H9 (cell line): ENCODE measurements at regions not wholly inside any gene's neighbourhood (a gene's known extent, or its start where the extent isn't known, plus 50 kb on each side); places are given as distances from the start of the nearest gene placed in this dataset.

Source experiments
- DNase-seq: peaks from one replicate; pipeline ENCODE4 v3.0.0-alpha.2; 2017
- H2AFZ ChIP-seq: one replicate; pipeline ENCODE4 v1.6.1; 2013; ENCODE audit warnings: mild to moderate bottlenecking, low read length, control low read depth, moderate library complexity
- H2AK5ac ChIP-seq: 2 replicates; pipeline ENCODE4 v1.6.1; 2013; ENCODE audit warnings: low read length, control low read depth, mixed read lengths; ENCODE audit not compliant: insufficient read length
- H2BK120ac ChIP-seq: one replicate; pipeline ENCODE4 v1.6.1; 2013; ENCODE audit warnings: low read depth, mild to moderate bottlenecking, low read length, control low read depth, inconsistent platforms; ENCODE audit not compliant: poor library complexity, severe bottlenecking
- H2BK12ac ChIP-seq: 2 replicates; pipeline ENCODE4 v1.6.1; 2013; ENCODE audit warnings: low read length, control low read depth, mixed read lengths, low read depth; ENCODE audit not compliant: insufficient read length
- H2BK15ac ChIP-seq: 2 replicates; pipeline ENCODE4 v1.6.1; 2013; ENCODE audit warnings: low read depth, low read length, control low read depth
- H2BK20ac ChIP-seq: one replicate; pipeline ENCODE4 v1.6.1; 2013; ENCODE audit warnings: low read depth, mild to moderate bottlenecking, low read length, control low read depth, inconsistent platforms; ENCODE audit not compliant: poor library complexity, severe bottlenecking
- H2BK5ac ChIP-seq: 2 replicates; pipeline ENCODE4 v1.6.1; 2013; ENCODE audit warnings: low read length, control low read depth, mixed read lengths; ENCODE audit not compliant: insufficient read length
- H3K14ac ChIP-seq: 2 replicates; pipeline ENCODE4 v1.6.1; 2013; ENCODE audit warnings: low read length, control low read depth; ENCODE audit not compliant: insufficient read depth
- H3K18ac ChIP-seq: 2 replicates; pipeline ENCODE4 v1.6.1; 2013; ENCODE audit warnings: low read depth, mild to moderate bottlenecking, mixed read lengths, low read length, control low read depth; ENCODE audit not compliant: insufficient read length
- H3K23ac ChIP-seq: 2 replicates; pipeline ENCODE4 v1.6.1; 2013; ENCODE audit warnings: low read length, control low read depth, mixed read lengths, low read depth; ENCODE audit not compliant: insufficient read length
- H3K23me2 ChIP-seq: 2 replicates; pipeline ENCODE4 v1.6.1; 2013; ENCODE audit warnings: low read depth, mild to moderate bottlenecking, mixed read lengths, low read length, control low read depth; ENCODE audit not compliant: insufficient read length, poor library complexity, severe bottlenecking
- H3K27ac ChIP-seq: 2 replicates; pipeline ENCODE4 v1.5.1; 2013; ENCODE audit warnings: low read length, control low read depth, mixed read lengths, low read depth; ENCODE audit not compliant: insufficient read length
- H3K27me3 ChIP-seq: 2 replicates; pipeline ENCODE4 v1.6.1; 2013; ENCODE audit warnings: low read length, control low read depth, inconsistent platforms; ENCODE audit not compliant: insufficient read depth
- H3K4ac ChIP-seq: 2 replicates; pipeline ENCODE4 v1.6.1; 2013; ENCODE audit warnings: low read depth, mild to moderate bottlenecking, control low read depth, inconsistent platforms, low read length, moderate library complexity
- H3K4me1 ChIP-seq: 2 replicates; pipeline ENCODE4 v1.6.1; 2013; ENCODE audit warnings: low read length, control low read depth, inconsistent platforms; ENCODE audit not compliant: insufficient read depth
- H3K4me2 ChIP-seq: 2 replicates; pipeline ENCODE4 v1.6.1; 2013; ENCODE audit warnings: low read length, control low read depth, mixed read lengths; ENCODE audit not compliant: insufficient read length, insufficient read depth
- H3K56ac ChIP-seq: 2 replicates; pipeline ENCODE4 v1.6.1; 2013; ENCODE audit warnings: low read depth, mild to moderate bottlenecking, mixed read lengths, low read length, control low read depth; ENCODE audit not compliant: insufficient read length
- H3K79me1 ChIP-seq: 2 replicates; pipeline ENCODE4 v1.6.1; 2013; ENCODE audit warnings: low read depth, mild to moderate bottlenecking, moderate library complexity, low read length, control low read depth, inconsistent platforms; ENCODE audit not compliant: insufficient read depth, poor library complexity, severe bottlenecking
- H3K79me2 ChIP-seq: 2 replicates; pipeline ENCODE4 v1.6.1; 2013; ENCODE audit warnings: low read length, control low read depth, inconsistent platforms; ENCODE audit not compliant: insufficient read depth
- H3K9ac ChIP-seq: 2 replicates; pipeline ENCODE4 v1.6.1; 2013; ENCODE audit warnings: low read length, control low read depth, mixed read lengths; ENCODE audit not compliant: insufficient read length; ENCODE audit errors: extremely low read depth
- H3K9me3 ChIP-seq: one replicate; pipeline ENCODE4 v1.6.1; 2013; ENCODE audit warnings: low read depth, low read length, inconsistent platforms; ENCODE audit not compliant: control insufficient read depth
- H3T11ph ChIP-seq: one replicate; pipeline ENCODE4 v1.6.1; 2013; ENCODE audit warnings: mild to moderate bottlenecking, low read length, control low read depth, inconsistent platforms
- H4K20me1 ChIP-seq: one replicate; pipeline ENCODE4 v1.6.1; 2013; ENCODE audit not compliant: control insufficient read depth, insufficient read length, insufficient read depth
- H4K5ac ChIP-seq: 2 replicates; pipeline ENCODE4 v1.6.1; 2013; ENCODE audit warnings: low read depth, mild to moderate bottlenecking, mixed read lengths, low read length, control low read depth; ENCODE audit not compliant: insufficient read length
- H4K8ac ChIP-seq: replicated peaks from 2 replicates; pipeline ENCODE4 v1.6.1; 2013; ENCODE audit warnings: low read length, control low read depth, mixed read lengths, low read depth; ENCODE audit not compliant: insufficient read length
- H4K91ac ChIP-seq: 2 replicates; pipeline ENCODE4 v1.6.1; 2013; ENCODE audit warnings: low read depth, mild to moderate bottlenecking, moderate library complexity, mixed read lengths, low read length, control low read depth; ENCODE audit not compliant: insufficient read length
- H3K27ac Mint-ChIP-seq, 3 experiments: 2 replicates in 2 of 3; 3 replicates in 1 of 3; pipeline ENCODE4 v1.8.0; 2020 to 2021; ENCODE audit warnings: mixed read lengths in 3 of 3, mild to moderate bottlenecking in 1 of 3, moderate library complexity in 1 of 3
- H3K27me3 Mint-ChIP-seq: 2 replicates; pipeline ENCODE4 v1.8.0; 2021; ENCODE audit warnings: low read depth, mild to moderate bottlenecking, moderate library complexity, mixed read lengths
- H3K36me3 Mint-ChIP-seq, 3 experiments: 2 replicates in 2 of 3; 3 replicates in 1 of 3; pipeline ENCODE4 v1.8.0; 2020 to 2021; ENCODE audit warnings: low read depth in 3 of 3, mixed read lengths in 3 of 3; ENCODE audit not compliant: insufficient read depth in 1 of 3
- H3K4me1 Mint-ChIP-seq, 2 experiments: 2 replicates each; pipeline ENCODE4 v1.8.0; 2020; ENCODE audit warnings: mixed read lengths in 2 of 2
- H3K4me3 Mint-ChIP-seq, 2 experiments: 2 replicates in 1 of 2; 3 replicates in 1 of 2; pipeline ENCODE4 v1.8.0; 2020 to 2021; ENCODE audit warnings: mild to moderate bottlenecking in 2 of 2, mixed read lengths in 2 of 2, moderate library complexity in 1 of 2
- H3K9me3 Mint-ChIP-seq, 2 experiments: 2 replicates in 1 of 2; 3 replicates in 1 of 2; pipeline ENCODE4 v1.8.0; 2020; ENCODE audit warnings: mild to moderate bottlenecking in 2 of 2, mixed read lengths in 2 of 2, moderate library complexity in 1 of 2
- WGBS: extraction: QIAGEN DNeasy Blood & Tissue Kit; methylation state at CpG from one replicate; pipeline ENCODE4 v1.1.7; 2013; ENCODE audit warnings: missing lambda C conversion rate, low lambda C conversion rate, mixed read lengths; ENCODE audit not compliant: insufficient read length; ENCODE audit errors: extremely low coverage; 5-methylcytosine and 5-hydroxymethylcytosine counted together
- TF ChIP-seq, protein P1 (sequence below): fragments of 200-600 bp; sonication (generic); conservative IDR thresholded peaks from 3 replicates; pipeline ENCODE4 v1.8.0; 2021; ENCODE audit warnings: antibody characterized with exemption, mild to moderate bottlenecking

DNA sequence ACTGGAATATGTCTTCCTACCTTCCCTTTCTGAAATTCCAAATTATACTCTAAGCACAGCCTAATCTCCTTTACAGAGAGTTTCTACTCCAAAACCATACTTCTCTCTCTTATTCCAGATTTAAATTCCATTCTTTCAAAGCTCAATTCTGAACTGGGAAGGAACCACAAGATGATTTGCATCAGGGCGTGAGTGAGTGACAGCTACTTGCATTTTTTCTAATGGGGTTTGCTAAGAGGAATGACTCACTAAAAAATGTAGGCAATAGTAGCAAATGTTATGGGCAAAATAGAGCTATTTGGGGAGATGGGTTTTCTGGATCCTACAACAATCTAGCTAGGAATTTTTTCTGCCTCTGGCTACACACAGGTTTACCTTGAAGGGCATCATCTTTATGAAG is 244.6 kb upstream of the PSMD7 start:
- peaks cover 9 to 24% (median 15%) of the 10 kb centered on the region in 3 experiments; a peak in 6 of 7 replicates for H3K36me3 Mint-ChIP-seq
- peaks cover 12 to 21% of the 10 kb centered on the region in 2 experiments for H3K9me3 Mint-ChIP-seq
- no peaks in the 10 kb centered on the region for H3K23me2 ChIP-seq
- H2AK5ac ChIP-seq: no peak overlapping the region
- no peak overlapping the region for H2BK15ac ChIP-seq
- H3K4me1 ChIP-seq: no peaks in the 10 kb centered on the region
- no peaks in the 10 kb centered on the region for H3K79me2 ChIP-seq
- no peak overlapping the region for H3K27ac Mint-ChIP-seq
- no peak overlapping the region for H2BK5ac ChIP-seq
- H3K23ac ChIP-seq: no peak overlapping the region
- H2BK20ac ChIP-seq: no peak overlapping the region
- H3K27me3 ChIP-seq: no peaks in the 10 kb centered on the region
- no peak overlapping the region for H4K91ac ChIP-seq
- no peaks in the 10 kb centered on the region for H3K9me3 ChIP-seq
- no peak overlapping the region for H3K56ac ChIP-seq
- H4K5ac ChIP-seq: no peak overlapping the region
- no peak overlapping the region for H3T11ph ChIP-seq
- H3K9ac ChIP-seq: no peak overlapping the region
- no peak overlapping the region for H2BK12ac ChIP-seq
- H3K27ac ChIP-seq: no peak overlapping the region
- H3K4me3 Mint-ChIP-seq: no peak overlapping the region
- H4K8ac ChIP-seq: no peak overlapping the region
- H3K18ac ChIP-seq: no peak overlapping the region
- no peak overlapping the region for H2BK120ac ChIP-seq
- H2AFZ ChIP-seq: no peak overlapping the region
- no peak overlapping the region for H3K4ac ChIP-seq
- no CpG with 5 or more reads among the region's 1 CpG for WGBS
- H3K14ac ChIP-seq: no peak overlapping the region
- no peaks in the 10 kb centered on the region for H3K27me3 Mint-ChIP-seq
- H3K4me1 Mint-ChIP-seq: peaks cover 6 to 11% of the 10 kb centered on the region in 2 experiments
- DNase-seq: no peak
- H4K20me1 ChIP-seq: no peaks in the 10 kb centered on the region
- TF ChIP-seq, protein P1, sequence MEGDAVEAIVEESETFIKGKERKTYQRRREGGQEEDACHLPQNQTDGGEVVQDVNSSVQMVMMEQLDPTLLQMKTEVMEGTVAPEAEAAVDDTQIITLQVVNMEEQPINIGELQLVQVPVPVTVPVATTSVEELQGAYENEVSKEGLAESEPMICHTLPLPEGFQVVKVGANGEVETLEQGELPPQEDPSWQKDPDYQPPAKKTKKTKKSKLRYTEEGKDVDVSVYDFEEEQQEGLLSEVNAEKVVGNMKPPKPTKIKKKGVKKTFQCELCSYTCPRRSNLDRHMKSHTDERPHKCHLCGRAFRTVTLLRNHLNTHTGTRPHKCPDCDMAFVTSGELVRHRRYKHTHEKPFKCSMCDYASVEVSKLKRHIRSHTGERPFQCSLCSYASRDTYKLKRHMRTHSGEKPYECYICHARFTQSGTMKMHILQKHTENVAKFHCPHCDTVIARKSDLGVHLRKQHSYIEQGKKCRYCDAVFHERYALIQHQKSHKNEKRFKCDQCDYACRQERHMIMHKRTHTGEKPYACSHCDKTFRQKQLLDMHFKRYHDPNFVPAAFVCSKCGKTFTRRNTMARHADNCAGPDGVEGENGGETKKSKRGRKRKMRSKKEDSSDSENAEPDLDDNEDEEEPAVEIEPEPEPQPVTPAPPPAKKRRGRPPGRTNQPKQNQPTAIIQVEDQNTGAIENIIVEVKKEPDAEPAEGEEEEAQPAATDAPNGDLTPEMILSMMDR: no peak
- H3K4me2 ChIP-seq: no peak overlapping the region
- H3K79me1 ChIP-seq: no peaks in the 10 kb centered on the region
